CD14-positive monocyte (primary cell): ENCODE measurements at regions not wholly inside any gene's neighbourhood (a gene's known extent, or its start where the extent isn't known, plus 50 kb on each side); places are given as distances from the start of the nearest gene placed in this dataset.

Experiments
- DNase-seq, 3 donors: peaks; one replicate each; pipeline ENCODE4 v3.0.0-alpha.2; 2011 to 2022
- H2AFZ ChIP-seq: 2 replicates; pipeline ENCODE4 v1.6.0; 2012; ENCODE audit warnings: mild to moderate bottlenecking, low read depth, low read length, inconsistent platforms; ENCODE audit not compliant: insufficient read depth, poor library complexity, severe bottlenecking
- H3K27ac ChIP-seq, 2 donors: 1 replicate in 1 of 2; 2 replicates in 1 of 2; pipeline ENCODE4 v1.5.1; 2012 to 2013; ENCODE audit warnings: low read length in 2 of 2, control low read depth in 1 of 2, inconsistent platforms in 1 of 2, low read depth in 1 of 2, mild to moderate bottlenecking in 1 of 2
- H3K27me3 ChIP-seq, 2 donors: one replicate each; pipeline versions ENCODE4 v1.6.0 to v1.6.1; 2011 to 2013; ENCODE audit warnings: low read length in 2 of 2; ENCODE audit not compliant: control insufficient read depth in 2 of 2, insufficient read depth in 2 of 2
- H3K36me3 ChIP-seq, 2 donors: replicated peaks in 1 of 2; 1 replicate in 1 of 2; 2 replicates in 1 of 2; pipeline versions ENCODE4 v1.5.1 to v1.6.1; 2012 to 2013; ENCODE audit warnings: low read length in 2 of 2, control low read depth in 1 of 2, inconsistent platforms in 1 of 2, mild to moderate bottlenecking in 1 of 2; ENCODE audit not compliant: insufficient read depth in 2 of 2, control insufficient read depth in 1 of 2
- H3K4me1 ChIP-seq, 2 donors: 1 replicate in 1 of 2; 2 replicates in 1 of 2; pipeline versions ENCODE4 v1.5.1 to v1.6.1; 2012 to 2013; ENCODE audit warnings: low read length in 2 of 2, control low read depth in 1 of 2, inconsistent platforms in 1 of 2, mild to moderate bottlenecking in 1 of 2, moderate library complexity in 1 of 2; ENCODE audit not compliant: insufficient read depth in 2 of 2, control insufficient read depth in 1 of 2
- H3K4me2 ChIP-seq: replicated peaks from 2 replicates; pipeline ENCODE3; 2012; ENCODE audit warnings: low read length, moderate library complexity, mild to moderate bottlenecking; ENCODE audit not compliant: poor library complexity, severe bottlenecking; ENCODE audit errors: extremely low read depth
- H3K4me3 ChIP-seq, 3 experiments: fragments of 200-600 bp in 1 of 3; sonication (generic) in 1 of 3; replicated peaks in 1 of 3; 1 replicate in 2 of 3; 2 replicates in 1 of 3; pipeline ENCODE4 v1.5.1; 2011 to 2013; ENCODE audit warnings: low read length in 3 of 3, mild to moderate bottlenecking in 3 of 3, control low read depth in 2 of 3, low read depth in 2 of 3, inconsistent platforms in 1 of 3, moderate library complexity in 1 of 3
- H3K79me2 ChIP-seq: 2 replicates; pipeline ENCODE4 v1.6.0; 2012; ENCODE audit warnings: mild to moderate bottlenecking, control low read depth, inconsistent platforms, low read length, moderate library complexity; ENCODE audit not compliant: insufficient read depth
- H3K9ac ChIP-seq: 2 replicates; pipeline ENCODE4 v1.6.0; 2017; ENCODE audit warnings: low read length, mild to moderate bottlenecking; ENCODE audit not compliant: insufficient read depth, poor library complexity, severe bottlenecking
- H3K9me3 ChIP-seq, 2 donors: replicated peaks in 1 of 2; 1 replicate in 1 of 2; 2 replicates in 1 of 2; pipeline versions ENCODE4 v1.5.1 to v1.6.1; 2012 to 2013; ENCODE audit warnings: low read length in 2 of 2, control low read depth in 1 of 2; ENCODE audit not compliant: control insufficient read depth in 1 of 2, insufficient read depth in 1 of 2
- H4K20me1 ChIP-seq: 2 replicates; pipeline ENCODE4 v1.6.0; 2012; ENCODE audit warnings: mild to moderate bottlenecking, low read length, control low read depth, moderate library complexity; ENCODE audit not compliant: insufficient read depth
- H3K27ac Mint-ChIP-seq, 7 donors: one replicate each; pipeline ENCODE4 v1.8.0; 2020; ENCODE audit warnings: mild to moderate bottlenecking in 7 of 7, mixed read lengths in 7 of 7, moderate library complexity in 6 of 7, inconsistent platforms in 2 of 7
- H3K27me3 Mint-ChIP-seq, 3 donors: one replicate each; pipeline ENCODE4 v1.8.0; 2021 to 2022; ENCODE audit warnings: low read depth in 3 of 3, mild to moderate bottlenecking in 3 of 3, mixed read lengths in 3 of 3, moderate library complexity in 3 of 3, inconsistent platforms in 1 of 3
- H3K36me3 Mint-ChIP-seq, 2 donors: one replicate each; pipeline ENCODE4 v1.8.0; 2020; ENCODE audit warnings: mixed read lengths in 2 of 2, inconsistent platforms in 1 of 2, mild to moderate bottlenecking in 1 of 2
- H3K4me1 Mint-ChIP-seq: one replicate; pipeline ENCODE4 v1.8.0; 2020; ENCODE audit warnings: mild to moderate bottlenecking, mixed read lengths
- H3K4me3 Mint-ChIP-seq, 2 donors: one replicate each; pipeline ENCODE4 v1.8.0; 2020; ENCODE audit warnings: mild to moderate bottlenecking in 2 of 2, mixed read lengths in 2 of 2, moderate library complexity in 1 of 2
- H3K9me3 Mint-ChIP-seq, 7 donors: one replicate each; pipeline ENCODE4 v1.8.0; 2020 to 2022; ENCODE audit warnings: mixed read lengths in 7 of 7, mild to moderate bottlenecking in 6 of 7, moderate library complexity in 6 of 7, inconsistent platforms in 2 of 7
- WGBS: methylation state at CpG from one replicate; pipeline ENCODE4 v1.1.5; 2013; ENCODE audit warnings: missing lambda C conversion rate; ENCODE audit not compliant: insufficient coverage; 5-methylcytosine and 5-hydroxymethylcytosine counted together
- intact Hi-C, 2 donors: fragments of 100-400 bp; cut with micrococcal nuclease; formaldehyde crosslinking; loops; one replicate each; pipeline versions ENCODE4 v1.15.0 to v1.15.1; 2023
- TF ChIP-seq, protein P1 (sequence below): fragments of 200-600 bp; IDR thresholded peaks from one replicate; pipeline ENCODE4 v1.8.0; 2022; ENCODE audit warnings: antibody characterized with exemption, mild to moderate bottlenecking

DNA sequence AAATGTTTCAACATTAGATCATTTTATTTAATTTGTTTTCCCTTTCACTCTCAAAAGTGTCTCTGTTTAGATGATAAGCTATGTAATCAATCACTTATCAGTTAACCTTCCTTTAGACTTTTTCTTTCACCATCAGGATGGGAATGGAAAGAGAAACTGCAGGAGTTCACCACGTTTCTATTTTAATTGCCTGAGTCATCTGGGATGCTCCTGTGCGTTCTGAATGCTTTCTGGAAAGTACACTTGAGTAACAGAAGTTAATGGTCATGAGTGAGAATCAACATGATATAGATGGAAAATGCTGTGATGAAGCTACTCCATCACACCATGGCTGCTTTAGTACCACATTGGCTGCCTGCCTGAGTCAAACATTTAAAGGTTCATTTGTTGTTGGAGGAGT, 783.3 kb upstream of the CDH9 start:
- Mint-ChIP-seq H3K4me1 (no peaks in the 10 kb centered on the region), H3K4me3 (no peak overlapping the region), H3K9me3 (peaks cover 0 to 8% (median 2%) of the 10 kb centered on the region in 7 donors), H3K27me3 (no peaks in the 10 kb centered on the region), H3K36me3 (no peaks in the 10 kb centered on the region), H3K27ac (no peak overlapping the region)
- Histone ChIP-seq H2AFZ (no peak overlapping the region), H3K36me3 (no peaks in the 10 kb centered on the region), H3K9ac (no peak overlapping the region), H3K4me1 (no peaks in the 10 kb centered on the region), H4K20me1 (no peaks in the 10 kb centered on the region), H3K4me3 (no peak overlapping the region), H3K27me3 (no peaks in the 10 kb centered on the region), H3K27ac (no peak overlapping the region), H3K9me3 (peaks cover 3 to 8% of the 10 kb centered on the region in 2 donors), H3K4me2 (no peak overlapping the region), H3K79me2 (no peaks in the 10 kb centered on the region)
- WGBS: 69% methylated on average over 2 of the region's 2 CpGs
- intact Hi-C loops: no loop called here
- TF ChIP-seq, protein P1, sequence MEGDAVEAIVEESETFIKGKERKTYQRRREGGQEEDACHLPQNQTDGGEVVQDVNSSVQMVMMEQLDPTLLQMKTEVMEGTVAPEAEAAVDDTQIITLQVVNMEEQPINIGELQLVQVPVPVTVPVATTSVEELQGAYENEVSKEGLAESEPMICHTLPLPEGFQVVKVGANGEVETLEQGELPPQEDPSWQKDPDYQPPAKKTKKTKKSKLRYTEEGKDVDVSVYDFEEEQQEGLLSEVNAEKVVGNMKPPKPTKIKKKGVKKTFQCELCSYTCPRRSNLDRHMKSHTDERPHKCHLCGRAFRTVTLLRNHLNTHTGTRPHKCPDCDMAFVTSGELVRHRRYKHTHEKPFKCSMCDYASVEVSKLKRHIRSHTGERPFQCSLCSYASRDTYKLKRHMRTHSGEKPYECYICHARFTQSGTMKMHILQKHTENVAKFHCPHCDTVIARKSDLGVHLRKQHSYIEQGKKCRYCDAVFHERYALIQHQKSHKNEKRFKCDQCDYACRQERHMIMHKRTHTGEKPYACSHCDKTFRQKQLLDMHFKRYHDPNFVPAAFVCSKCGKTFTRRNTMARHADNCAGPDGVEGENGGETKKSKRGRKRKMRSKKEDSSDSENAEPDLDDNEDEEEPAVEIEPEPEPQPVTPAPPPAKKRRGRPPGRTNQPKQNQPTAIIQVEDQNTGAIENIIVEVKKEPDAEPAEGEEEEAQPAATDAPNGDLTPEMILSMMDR: no peak
- no peak for DNase-seq

DNA sequence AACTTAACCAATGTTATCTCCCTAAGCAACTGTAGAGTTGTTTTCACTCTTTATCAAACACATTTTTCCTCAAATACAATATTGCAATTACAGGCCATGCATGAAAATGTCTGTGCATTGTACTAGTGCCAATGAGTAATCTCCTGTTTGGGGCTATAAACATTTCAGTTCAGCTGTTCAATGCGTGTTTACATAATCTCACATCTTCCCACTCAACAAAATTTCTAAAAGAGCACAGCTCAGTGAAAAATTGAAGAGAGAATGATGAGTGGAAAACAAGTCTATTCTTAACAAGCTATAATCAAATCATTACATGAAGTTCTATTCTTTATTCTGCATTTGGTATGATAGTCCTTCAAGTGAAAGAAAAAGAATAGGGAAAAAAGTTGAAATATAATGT, 780.5 kb upstream of the CDH9 start:
- intact Hi-C loops: no loop called here
- no peaks in the 10 kb centered on the region for H3K27me3 ChIP-seq
- peaks cover 8 to 10% of the 10 kb centered on the region in 2 donors for H3K9me3 ChIP-seq
- Mint-ChIP-seq H3K9me3 (peaks cover 2 to 14% (median 7%) of the 10 kb centered on the region in 7 donors), H3K27me3 (no peaks in the 10 kb centered on the region), H3K27ac (no peak overlapping the region), H3K36me3 (no peaks in the 10 kb centered on the region), H3K4me3 (no peak overlapping the region), H3K4me1 (no peaks in the 10 kb centered on the region)
- no peak overlapping the region for H3K4me3 ChIP-seq
- H3K36me3 ChIP-seq: no peaks in the 10 kb centered on the region
- no peaks in the 10 kb centered on the region for H4K20me1 ChIP-seq
- no peak overlapping the region for H3K9ac ChIP-seq
- no peaks in the 10 kb centered on the region for H3K4me1 ChIP-seq
- no peak overlapping the region for H2AFZ ChIP-seq
- H3K79me2 ChIP-seq: no peaks in the 10 kb centered on the region
- no peak for DNase-seq
- TF ChIP-seq, protein P1: no peak
- H3K27ac ChIP-seq: no peak overlapping the region
- H3K4me2 ChIP-seq: no peak overlapping the region
- no CpG with 5 or more reads among the region's 1 CpG for WGBS
